ENCODE measurements at regions not wholly inside any gene's neighbourhood (a gene's known extent, or its start where the extent isn't known, plus 50 kb on each side); places are given as distances from the start of the nearest gene placed in this dataset.
"Not testable (repeated sequence)": the region's sequence is repeated elsewhere in the genome, so short reads cannot be mapped to it uniquely, and the experiment has no call there.

DNA sequence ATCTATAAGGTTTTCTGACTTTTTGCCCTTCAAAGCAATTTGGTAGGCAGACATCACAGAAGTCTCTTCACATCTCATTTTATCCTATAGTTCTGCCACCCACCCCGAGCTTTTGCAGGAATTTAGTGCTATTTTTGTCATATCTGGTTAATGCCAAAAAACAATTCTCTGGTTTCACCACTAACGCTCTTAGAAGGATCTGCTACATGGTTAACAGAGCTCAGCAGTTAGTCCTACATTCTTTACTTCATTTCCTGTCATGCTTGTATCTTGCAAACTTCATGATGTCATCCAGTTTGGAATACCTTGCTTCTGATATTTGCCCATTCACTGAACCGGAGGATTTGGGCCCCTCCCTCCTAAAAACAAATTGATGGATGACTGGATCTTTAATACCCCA is 116.8 kb upstream of the SERPINE2 start:
- Histone ChIP-seq H3K36me3 (ENCODE audit: control insufficient read depth, insufficient read depth, low read length) (no peaks in the 10 kb centered on the region), H3K4me3 (ENCODE audit: low read depth, low read length) (no peak overlapping the region), H3K9ac (no peak overlapping the region), H3K4me2 (ENCODE audit: low read length) (no peak overlapping the region), H3K4me1 (no peaks in the 10 kb centered on the region), H3K9me3 (ENCODE audit: control insufficient read depth, low read length) (no peaks in the 10 kb centered on the region), H2AFZ (no peak overlapping the region), H3K27me3 (ENCODE audit: control insufficient read depth, insufficient read depth, low read length) (no peaks in the 10 kb centered on the region), H3K27ac (no peak overlapping the region), H3K79me2 (no peaks in the 10 kb centered on the region)
- TF ChIP-seq, protein P1, sequence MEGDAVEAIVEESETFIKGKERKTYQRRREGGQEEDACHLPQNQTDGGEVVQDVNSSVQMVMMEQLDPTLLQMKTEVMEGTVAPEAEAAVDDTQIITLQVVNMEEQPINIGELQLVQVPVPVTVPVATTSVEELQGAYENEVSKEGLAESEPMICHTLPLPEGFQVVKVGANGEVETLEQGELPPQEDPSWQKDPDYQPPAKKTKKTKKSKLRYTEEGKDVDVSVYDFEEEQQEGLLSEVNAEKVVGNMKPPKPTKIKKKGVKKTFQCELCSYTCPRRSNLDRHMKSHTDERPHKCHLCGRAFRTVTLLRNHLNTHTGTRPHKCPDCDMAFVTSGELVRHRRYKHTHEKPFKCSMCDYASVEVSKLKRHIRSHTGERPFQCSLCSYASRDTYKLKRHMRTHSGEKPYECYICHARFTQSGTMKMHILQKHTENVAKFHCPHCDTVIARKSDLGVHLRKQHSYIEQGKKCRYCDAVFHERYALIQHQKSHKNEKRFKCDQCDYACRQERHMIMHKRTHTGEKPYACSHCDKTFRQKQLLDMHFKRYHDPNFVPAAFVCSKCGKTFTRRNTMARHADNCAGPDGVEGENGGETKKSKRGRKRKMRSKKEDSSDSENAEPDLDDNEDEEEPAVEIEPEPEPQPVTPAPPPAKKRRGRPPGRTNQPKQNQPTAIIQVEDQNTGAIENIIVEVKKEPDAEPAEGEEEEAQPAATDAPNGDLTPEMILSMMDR (IDR thresholded peaks at IDR 0.05) = no peak

DNA sequence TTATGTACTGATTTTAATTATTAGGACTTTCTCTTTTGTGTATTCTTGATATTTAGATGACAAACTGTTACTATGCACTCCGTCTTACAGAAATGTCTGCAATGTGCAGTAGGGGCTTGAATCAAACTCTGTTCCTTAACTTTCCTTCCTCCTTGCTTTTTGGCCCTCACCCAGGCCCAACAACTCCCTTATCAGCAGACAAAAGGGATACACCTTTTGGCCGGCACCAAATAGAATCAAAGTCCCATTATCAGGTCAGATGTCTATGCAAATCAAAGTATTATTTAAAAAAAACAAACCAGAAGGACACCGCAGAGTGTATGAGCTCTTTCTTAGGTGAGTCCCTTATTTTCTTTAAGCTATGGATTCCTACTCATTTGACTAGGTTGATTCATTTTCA is 116.3 kb upstream of the SERPINE2 start:
- Histone ChIP-seq H3K27ac (no peak overlapping the region), H3K79me2 (no peaks in the 10 kb centered on the region)

DNA sequence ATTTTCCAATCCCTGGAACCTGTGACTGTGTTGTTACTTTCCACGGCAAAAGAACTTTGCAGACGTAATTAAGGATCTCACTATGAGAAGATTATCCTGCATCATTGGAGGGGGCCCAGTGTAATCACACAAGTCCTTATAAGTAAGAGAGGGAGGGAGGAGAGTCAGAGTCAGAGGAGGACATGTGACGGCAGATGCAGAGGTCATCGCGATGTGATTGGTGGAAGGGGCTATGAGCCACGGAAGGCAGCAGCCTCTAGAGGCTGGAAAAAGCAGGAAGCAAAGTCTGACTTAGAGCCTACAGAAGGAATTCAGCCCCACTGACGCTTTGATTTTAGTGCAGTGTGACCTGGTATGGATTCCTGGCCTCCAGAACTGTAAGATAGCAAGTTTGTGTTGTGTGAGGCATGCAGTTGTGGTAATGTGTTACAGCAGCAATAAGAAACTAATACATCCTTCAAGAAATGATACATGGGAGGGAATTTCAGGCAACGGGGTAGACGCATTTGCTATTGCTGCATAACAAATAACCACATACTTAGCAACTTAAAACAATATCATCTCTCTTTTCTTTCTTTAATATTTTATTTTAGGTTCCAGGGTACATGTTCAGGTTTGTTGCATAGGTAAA is 112.7 kb upstream of the SERPINE2 start:
- Histone ChIP-seq H3K27ac (no peak overlapping the region), H3K27me3 (ENCODE audit: control insufficient read depth, insufficient read depth, low read length) (no peaks in the 10 kb centered on the region), H3K4me1 (no peaks in the 10 kb centered on the region), H3K4me2 (ENCODE audit: low read length) (no peak overlapping the region), H3K9me3 (ENCODE audit: control insufficient read depth, low read length) (no peaks in the 10 kb centered on the region), H3K9ac (no peak overlapping the region), H2AFZ (no peak overlapping the region), H3K79me2 (no peaks in the 10 kb centered on the region), H3K4me3 (ENCODE audit: low read depth, low read length) (no peak overlapping the region), H3K36me3 (ENCODE audit: control insufficient read depth, insufficient read depth, low read length) (no peaks in the 10 kb centered on the region)
- TF ChIP-seq, protein P1 (IDR thresholded peaks at IDR 0.05) = no peak

More for the DNA sequence above, 116.3 kb upstream of the SERPINE2 start:
- TF ChIP-seq, protein P1 (IDR thresholded peaks at IDR 0.05) = no peak
- Histone ChIP-seq H3K27me3 (ENCODE audit: control insufficient read depth, insufficient read depth, low read length) (no peaks in the 10 kb centered on the region), H3K4me2 (ENCODE audit: low read length) (no peak overlapping the region), H3K9me3 (ENCODE audit: control insufficient read depth, low read length) (no peaks in the 10 kb centered on the region), H3K9ac (no peak overlapping the region), H2AFZ (no peak overlapping the region), H3K4me3 (ENCODE audit: low read depth, low read length) (no peak overlapping the region), H3K4me1 (no peaks in the 10 kb centered on the region), H3K36me3 (ENCODE audit: control insufficient read depth, insufficient read depth, low read length) (no peaks in the 10 kb centered on the region)

DNA sequence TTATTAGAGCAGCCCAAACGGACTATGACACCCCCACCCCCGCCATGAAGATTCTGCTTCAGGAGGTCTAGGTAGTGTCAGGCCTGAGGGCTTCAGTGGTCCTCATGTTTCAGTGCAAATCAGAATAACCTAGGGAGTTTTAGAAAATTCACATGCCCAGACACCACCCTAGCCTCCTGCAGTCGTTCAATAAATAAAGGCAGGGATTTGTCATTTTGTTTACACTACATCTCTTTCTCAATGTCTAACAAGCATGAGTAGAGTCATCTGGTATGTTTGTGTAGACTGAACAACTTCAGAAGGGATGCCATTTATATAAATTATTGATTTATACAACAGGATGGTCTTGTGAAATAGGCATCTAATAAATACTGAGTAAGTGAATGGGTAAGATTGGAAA is 112.1 kb upstream of the SERPINE2 start:
- Histone ChIP-seq H3K9ac (no peak overlapping the region), H3K79me2 (no peaks in the 10 kb centered on the region), H3K9me3 (ENCODE audit: control insufficient read depth, low read length) (no peaks in the 10 kb centered on the region), H2AFZ (no peak overlapping the region), H3K4me3 (ENCODE audit: low read depth, low read length) (no peak overlapping the region), H3K4me2 (ENCODE audit: low read length) (no peak overlapping the region), H3K27me3 (ENCODE audit: control insufficient read depth, insufficient read depth, low read length) (no peaks in the 10 kb centered on the region), H3K4me1 (no peaks in the 10 kb centered on the region), H3K27ac (no peak overlapping the region), H3K36me3 (ENCODE audit: control insufficient read depth, insufficient read depth, low read length) (no peaks in the 10 kb centered on the region)
- TF ChIP-seq, protein P1 (IDR thresholded peaks at IDR 0.05) = no peak

DNA sequence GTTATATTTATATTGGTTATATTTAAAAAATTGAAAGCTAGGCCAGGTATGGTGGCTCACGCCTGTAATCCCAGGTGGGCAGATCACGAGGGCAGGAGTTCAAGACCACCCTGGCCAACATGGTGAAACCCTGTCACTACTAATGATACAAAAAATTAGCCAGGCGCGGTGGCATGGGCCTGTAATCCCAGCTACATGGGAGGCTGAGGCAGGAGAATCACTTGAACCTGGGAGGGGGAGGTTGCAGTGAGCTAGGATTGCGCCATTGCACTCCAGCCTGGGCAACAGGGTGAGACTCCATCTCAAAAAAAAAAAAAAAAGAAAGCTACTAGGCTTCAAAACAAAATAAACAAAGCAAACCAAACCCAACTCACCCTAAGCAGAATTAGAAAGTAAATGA is 109.0 kb upstream of the SERPINE2 start:
- not testable (repeated sequence) for H3K4me3 ChIP-seq (ENCODE audit: low read depth, low read length); H3K27me3 ChIP-seq (ENCODE audit: control insufficient read depth, insufficient read depth, low read length); H3K9me3 ChIP-seq (ENCODE audit: control insufficient read depth, low read length); H3K4me1 ChIP-seq; H3K27ac ChIP-seq; H3K36me3 ChIP-seq (ENCODE audit: control insufficient read depth, insufficient read depth, low read length); H3K79me2 ChIP-seq; H3K4me2 ChIP-seq (ENCODE audit: low read length); H3K9ac ChIP-seq; H2AFZ ChIP-seq

Data from parathyroid adenoma (tissue), 2 donors.